K562 (cell line): ENCODE measurements at regions not wholly inside any gene's neighbourhood (a gene's known extent, or its start where the extent isn't known, plus 50 kb on each side); places are given as distances from the start of the nearest gene placed in this dataset.

ENCODE experiments used
- CBX8 ChIP-seq: fragments of 200-600 bp; sonication (generic); IDR thresholded peaks from 2 replicates; pipeline ENCODE4 v1.6.1; 2012; ENCODE audit warnings: borderline replicate concordance, mixed run types, low read depth, mild to moderate bottlenecking, moderate library complexity, mixed read lengths, low read length, control low read depth, inconsistent platforms; ENCODE audit not compliant: poor library complexity, severe bottlenecking; ENCODE audit errors: extremely low read depth
- GTF3C2 ChIP-seq: IDR thresholded peaks from 3 replicates; pipeline ENCODE4 v1.6.1; 2011; ENCODE audit warnings: borderline replicate concordance, mild to moderate bottlenecking, moderate library complexity; ENCODE audit not compliant: insufficient read length; ENCODE audit errors: extremely low read depth
- MAFK ChIP-seq: IDR thresholded peaks from 2 replicates; pipeline ENCODE4 v1.6.1; 2011; ENCODE audit warnings: low read length, improper control_type of control experiment
- SMAD2 ChIP-seq: fragments of 150-350 bp; IDR thresholded peaks from 2 replicates; pipeline ENCODE4 v1.6.1; 2014; ENCODE audit warnings: low read depth, mild to moderate bottlenecking, low read length
- SREBF1 ChIP-seq: fragments of 150-350 bp; IDR thresholded peaks from 2 replicates; pipeline ENCODE4 v1.6.1; 2014; ENCODE audit warnings: antibody characterized with exemption, low read depth, low read length, borderline replicate concordance
- ZMIZ1 ChIP-seq, 2 experiments: fragments of 150-350 bp in 1 of 2; IDR thresholded peaks; 2 replicates each; pipeline ENCODE4 v1.6.1; 2012 to 2016; ENCODE audit warnings: low read depth in 2 of 2, low read length in 2 of 2, mild to moderate bottlenecking in 1 of 2, moderate library complexity in 1 of 2
- ZNF518B ChIP-seq: fragments of 250-450 bp; sonication (Bioruptor Pico); IDR thresholded peaks from 2 replicates; pipeline ENCODE4 v1.5.0; 2021; ENCODE audit warnings: mild to moderate bottlenecking, moderate library complexity
- ZNF584 ChIP-seq: fragments of 200-800 bp; sonication (Bioruptor generic); IDR thresholded peaks from 2 replicates; pipeline ENCODE4 v1.6.1; 2016; ENCODE audit warnings: low read depth, mild to moderate bottlenecking, missing genetic modification characterization, missing compliant biosample characterization
- ZNF76 ChIP-seq: fragments of 250-450 bp; sonication (Bioruptor Pico); IDR thresholded peaks from 2 replicates; pipeline ENCODE4 v1.4.0; 2020; ENCODE audit warnings: mild to moderate bottlenecking, moderate library complexity, borderline replicate concordance

- TF ChIP-seq ZNF518B (CRISPR knock-in tag) (no peak), MAFK (no peak), CBX8 (no peak), ZNF76 (no peak), SREBF1 (no peak), SMAD2 (no peak), ZMIZ1 (IDR thresholded peaks at IDR 0.05; ENCODE audit: low read depth in 2 of 2, low read length in 2 of 2) (no peak), GTF3C2 (no peak), ZNF584 (no peak)
Measured at GRCh38 chr4:180234730-180235129, 2008.5 kb upstream of the TENM3 start (continued).
